ENCODE measurements at regions not wholly inside any gene's neighbourhood (a gene's known extent, or its start where the extent isn't known, plus 50 kb on each side); places are given as distances from the start of the nearest gene placed in this dataset.
"Not testable (repeated sequence)": the region's sequence is repeated elsewhere in the genome, so short reads cannot be mapped to it uniquely, and the experiment has no call there.

DNA sequence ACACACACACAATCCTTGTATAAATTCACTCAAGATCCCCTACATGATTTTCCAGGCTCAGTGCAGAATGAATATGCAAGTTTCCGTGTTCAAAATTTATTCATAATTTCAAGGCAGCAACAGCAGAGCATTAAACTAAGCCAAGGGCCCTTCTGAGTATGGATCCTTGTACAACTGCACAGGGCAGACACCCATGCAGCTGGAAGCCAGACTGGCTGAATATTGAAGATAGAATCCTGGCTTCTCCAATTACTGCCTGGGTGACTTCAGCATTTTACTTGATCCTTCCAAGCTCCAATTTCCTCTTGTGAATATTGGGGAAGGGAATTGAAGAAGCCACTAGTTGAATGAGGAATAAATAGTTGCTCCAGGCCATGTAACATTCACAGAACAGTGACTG, 267.9 kb upstream of the REG3G start:
- no peak for DNase-seq (ENCODE audit: low spot score)
- TF ChIP-seq, protein P1, sequence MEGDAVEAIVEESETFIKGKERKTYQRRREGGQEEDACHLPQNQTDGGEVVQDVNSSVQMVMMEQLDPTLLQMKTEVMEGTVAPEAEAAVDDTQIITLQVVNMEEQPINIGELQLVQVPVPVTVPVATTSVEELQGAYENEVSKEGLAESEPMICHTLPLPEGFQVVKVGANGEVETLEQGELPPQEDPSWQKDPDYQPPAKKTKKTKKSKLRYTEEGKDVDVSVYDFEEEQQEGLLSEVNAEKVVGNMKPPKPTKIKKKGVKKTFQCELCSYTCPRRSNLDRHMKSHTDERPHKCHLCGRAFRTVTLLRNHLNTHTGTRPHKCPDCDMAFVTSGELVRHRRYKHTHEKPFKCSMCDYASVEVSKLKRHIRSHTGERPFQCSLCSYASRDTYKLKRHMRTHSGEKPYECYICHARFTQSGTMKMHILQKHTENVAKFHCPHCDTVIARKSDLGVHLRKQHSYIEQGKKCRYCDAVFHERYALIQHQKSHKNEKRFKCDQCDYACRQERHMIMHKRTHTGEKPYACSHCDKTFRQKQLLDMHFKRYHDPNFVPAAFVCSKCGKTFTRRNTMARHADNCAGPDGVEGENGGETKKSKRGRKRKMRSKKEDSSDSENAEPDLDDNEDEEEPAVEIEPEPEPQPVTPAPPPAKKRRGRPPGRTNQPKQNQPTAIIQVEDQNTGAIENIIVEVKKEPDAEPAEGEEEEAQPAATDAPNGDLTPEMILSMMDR (IDR thresholded peaks at IDR 0.05): no peak

DNA sequence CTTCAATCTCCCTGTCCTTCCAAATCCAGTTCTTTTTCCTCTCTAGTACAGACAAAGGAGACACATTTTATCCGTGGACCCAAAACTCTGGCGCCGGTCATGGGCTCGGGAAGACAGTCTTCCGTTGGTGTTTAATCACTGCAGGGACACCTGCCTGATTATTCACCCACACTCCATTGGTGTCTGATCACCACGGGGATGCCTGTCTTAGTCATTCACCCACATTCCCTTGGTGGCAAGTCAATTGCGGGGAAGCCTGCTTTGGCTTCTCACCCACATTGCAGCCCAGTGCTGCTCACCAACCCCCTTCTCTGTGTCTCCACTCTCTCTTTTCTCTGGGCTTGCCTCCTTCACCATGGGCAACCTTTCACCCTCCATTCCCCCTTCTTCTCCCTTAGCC, 266.7 kb upstream of the REG3G start:
- not testable (repeated sequence) for H3K4me3 ChIP-seq; DNase-seq (ENCODE audit: low spot score); H3K27ac ChIP-seq

More for the DNA sequence above, 267.9 kb upstream of the REG3G start:
- Histone ChIP-seq H3K4me3 (no peak overlapping the region), H3K27ac (no peak overlapping the region)

DNA sequence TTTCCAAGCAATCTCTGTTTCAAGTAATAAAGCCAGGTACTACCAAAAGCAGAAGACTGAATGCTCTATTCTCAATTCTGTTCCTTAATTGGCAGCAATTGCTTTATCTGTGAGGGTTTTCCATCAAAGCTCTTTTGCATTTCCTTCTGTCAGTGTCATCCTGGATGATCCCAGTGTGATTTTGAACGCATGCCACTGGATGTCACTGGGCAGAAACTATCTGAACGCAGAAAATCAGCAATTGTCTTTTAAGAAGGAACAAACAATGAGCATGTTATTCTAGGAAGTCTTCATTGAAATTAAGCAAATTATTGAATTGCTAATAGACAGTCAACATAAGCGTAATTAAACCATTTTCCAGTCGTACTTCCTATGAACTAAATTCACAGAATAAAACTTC, 259.0 kb upstream of the REG3G start:
- DNase-seq (ENCODE audit: low spot score): no peak
- H3K4me3 ChIP-seq: no peak overlapping the region
- H3K27ac ChIP-seq: no peak overlapping the region
- TF ChIP-seq, protein P1 (IDR thresholded peaks at IDR 0.05): no peak

DNA sequence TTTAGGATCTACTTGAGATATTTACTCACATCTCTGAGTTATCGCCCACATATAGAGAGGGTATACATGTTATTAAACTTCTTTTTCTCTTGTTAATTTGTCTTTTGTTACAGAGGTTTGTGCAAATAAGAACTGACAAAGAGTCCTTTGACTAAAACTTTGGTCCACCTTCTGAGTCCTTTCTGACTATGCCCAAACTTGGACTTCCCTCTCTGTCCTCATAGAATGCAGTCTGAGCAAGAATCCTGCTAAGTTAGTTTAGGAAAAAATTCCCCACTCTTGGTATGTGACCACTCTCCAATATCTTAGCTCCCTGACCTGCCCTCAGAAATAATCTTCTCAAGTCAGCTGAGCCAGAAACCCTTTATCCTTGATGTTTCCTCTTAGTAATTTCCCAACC, 257.5 kb upstream of the REG3G start:
- Histone ChIP-seq H3K4me3 (no peak overlapping the region), H3K27ac (no peak overlapping the region)
- no peak for DNase-seq (ENCODE audit: low spot score)
- TF ChIP-seq, protein P1 (IDR thresholded peaks at IDR 0.05): no peak

DNA sequence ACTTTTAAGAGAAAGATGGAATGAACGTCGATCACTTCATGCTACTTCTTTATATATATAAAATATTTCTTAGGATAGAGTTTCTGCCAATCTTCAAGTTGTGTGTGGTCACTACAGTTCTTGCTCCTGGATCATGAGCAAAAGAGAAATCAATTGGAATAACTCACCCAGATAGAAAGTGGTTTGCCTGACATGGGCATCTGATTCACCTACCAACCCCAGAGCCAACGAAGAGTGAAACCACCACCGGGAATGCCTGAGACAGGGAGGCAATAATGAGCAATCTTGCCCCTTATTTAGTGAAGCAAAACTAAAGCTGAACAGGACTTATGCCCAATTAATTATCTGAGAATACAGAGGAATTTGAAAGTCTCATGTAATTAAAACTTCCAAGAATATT, 250.2 kb upstream of the REG3G start:
- Histone ChIP-seq H3K4me3 (no peak overlapping the region), H3K27ac (no peak overlapping the region)
- TF ChIP-seq, protein P1 (IDR thresholded peaks at IDR 0.05): no peak
- no peak for DNase-seq (ENCODE audit: low spot score)

DNA sequence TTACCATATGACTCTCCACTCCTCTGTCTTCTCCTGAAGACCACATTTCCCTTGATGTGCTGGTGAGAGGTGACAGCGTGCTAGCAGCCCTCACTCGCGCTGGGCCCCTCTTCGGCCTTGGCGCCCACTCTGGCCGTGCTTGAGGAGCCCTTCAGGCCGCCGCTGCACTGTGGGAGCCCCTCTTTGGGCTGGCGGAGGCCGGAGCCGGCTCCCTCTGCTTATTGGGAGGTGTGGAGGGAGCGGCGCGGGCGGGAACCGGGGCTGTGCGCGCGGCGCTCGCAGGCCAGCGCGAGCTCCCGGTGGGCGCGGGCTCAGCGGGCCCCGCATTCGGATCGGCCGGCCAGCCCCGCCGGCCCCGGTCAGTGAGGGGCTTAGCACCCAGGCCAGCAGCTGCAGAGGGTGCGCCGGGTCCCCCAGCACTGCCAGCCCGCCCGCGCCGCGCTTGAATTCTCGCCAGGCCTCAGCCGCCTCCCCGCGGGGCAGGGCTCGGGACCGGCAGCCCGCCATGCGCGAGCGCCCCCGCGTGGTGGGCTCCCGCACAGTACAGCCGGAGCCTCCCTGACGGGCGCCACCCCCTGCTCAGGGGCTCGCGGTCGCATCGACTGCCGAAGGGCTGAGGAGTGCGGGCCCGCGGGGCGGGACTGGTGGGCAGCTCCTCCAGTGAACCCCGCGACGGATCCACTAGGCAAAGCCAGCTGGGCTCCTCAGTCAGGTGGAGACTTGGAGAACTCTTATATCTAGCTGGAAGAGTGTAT, 246.6 kb upstream of the REG3G start:
- no peak for DNase-seq (ENCODE audit: low spot score)
- H3K27ac ChIP-seq: no peak overlapping the region
- no peak overlapping the region for H3K4me3 ChIP-seq
- TF ChIP-seq, protein P1 (IDR thresholded peaks at IDR 0.05): no peak

DNA sequence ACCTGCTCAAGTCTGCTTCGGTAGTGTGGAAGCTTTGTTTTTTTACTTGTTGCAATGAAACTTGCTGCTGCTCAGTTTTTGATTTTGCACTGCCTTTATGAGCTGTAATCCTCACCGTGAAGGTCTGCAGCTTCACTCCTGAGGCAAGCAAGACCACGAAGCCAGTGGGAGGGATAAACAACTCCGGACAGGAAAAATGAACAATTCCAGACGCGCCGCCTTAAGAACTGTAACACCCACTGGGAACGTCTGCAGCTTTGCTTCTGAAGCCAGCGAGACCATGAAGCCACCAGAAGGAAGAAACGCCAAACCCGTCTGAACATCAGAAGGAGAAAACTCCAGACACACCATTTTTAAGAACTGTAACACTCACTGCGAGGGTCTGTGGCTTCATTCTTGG, 245.7 kb upstream of the REG3G start:
- Histone ChIP-seq H3K27ac (no peak overlapping the region), H3K4me3 (no peak overlapping the region)
- no peak for DNase-seq (ENCODE audit: low spot score)
- TF ChIP-seq, protein P1 (IDR thresholded peaks at IDR 0.05): no peak

Data from coronary artery (tissue), 2 donors.